Neural crest cell (in vitro differentiated cells): ENCODE measurements at regions not wholly inside any gene's neighbourhood (a gene's known extent, or its start where the extent isn't known, plus 50 kb on each side); places are given as distances from the start of the nearest gene placed in this dataset.

ENCODE experiments used
- DNase-seq: peaks from one replicate; pipeline ENCODE4 v3.0.0; 2021; ENCODE audit warnings: low read depth, mixed read lengths, low spot score
- H3K27ac Mint-ChIP-seq: one replicate; pipeline ENCODE4 v1.8.0; 2021; ENCODE audit warnings: mild to moderate bottlenecking, mixed read lengths; ENCODE audit not compliant: unreplicated experiment
- H3K27me3 Mint-ChIP-seq: 2 replicates; pipeline ENCODE4 v1.8.0; 2021; ENCODE audit warnings: low read depth, mild to moderate bottlenecking, mixed read lengths
- H3K36me3 Mint-ChIP-seq: 2 replicates; pipeline ENCODE4 v1.8.0; 2021; ENCODE audit warnings: low read depth, mild to moderate bottlenecking, mixed read lengths
- H3K4me1 Mint-ChIP-seq: 2 replicates; pipeline ENCODE4 v1.8.0; 2021; ENCODE audit warnings: mixed read lengths
- H3K4me3 Mint-ChIP-seq: one replicate; pipeline ENCODE4 v1.8.0; 2021; ENCODE audit warnings: mild to moderate bottlenecking, mixed read lengths
- H3K9me3 Mint-ChIP-seq: 2 replicates; pipeline ENCODE4 v1.8.0; 2021; ENCODE audit warnings: mixed read lengths
- CTCF ChIP-seq: fragments of 200-600 bp; sonication (generic); conservative IDR thresholded peaks from 2 replicates; pipeline ENCODE4 v1.5.0; 2021; ENCODE audit warnings: antibody characterized with exemption, mild to moderate bottlenecking

- Mint-ChIP-seq H3K36me3 (no peaks in the 10 kb centered on the region), H3K9me3 (no peaks in the 10 kb centered on the region), H3K27me3 (no peaks in the 10 kb centered on the region), H3K4me3 (no peak overlapping the region), H3K27ac (no peak overlapping the region), H3K4me1 (peaks cover 23% of the 10 kb centered on the region)
- no peak for DNase-seq
- no peak for TF ChIP-seq CTCF
These were observed 59.2 kb upstream of the KLF12 start for GRCh38 chr13:74193391-74193790.

DNA sequence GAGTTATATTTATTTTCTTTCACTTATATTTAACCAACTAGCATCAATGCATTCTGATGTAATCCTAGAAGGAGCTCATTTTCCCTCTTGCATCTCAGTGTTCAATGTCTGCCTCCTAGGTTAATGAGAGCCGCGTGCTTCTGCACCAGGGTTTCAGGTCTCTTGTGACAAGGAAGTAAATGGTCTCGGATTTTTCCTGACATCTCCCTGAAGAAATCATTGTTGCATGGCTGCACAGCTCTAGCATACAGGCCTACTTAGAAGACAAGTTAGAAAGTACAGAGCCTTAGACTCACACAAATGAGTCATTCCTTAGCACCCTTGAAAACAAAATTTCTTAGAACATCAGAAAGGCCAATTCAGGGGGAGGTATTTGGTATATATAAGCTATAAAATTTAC is 57.2 kb upstream of the KLF12 start:
- TF ChIP-seq CTCF, result no peak
- Mint-ChIP-seq H3K27ac (no peak overlapping the region), H3K27me3 (no peaks in the 10 kb centered on the region), H3K4me3 (no peak overlapping the region), H3K36me3 (no peaks in the 10 kb centered on the region), H3K4me1 (peaks cover 10% of the 10 kb centered on the region), H3K9me3 (no peaks in the 10 kb centered on the region)
- no peak for DNase-seq

DNA sequence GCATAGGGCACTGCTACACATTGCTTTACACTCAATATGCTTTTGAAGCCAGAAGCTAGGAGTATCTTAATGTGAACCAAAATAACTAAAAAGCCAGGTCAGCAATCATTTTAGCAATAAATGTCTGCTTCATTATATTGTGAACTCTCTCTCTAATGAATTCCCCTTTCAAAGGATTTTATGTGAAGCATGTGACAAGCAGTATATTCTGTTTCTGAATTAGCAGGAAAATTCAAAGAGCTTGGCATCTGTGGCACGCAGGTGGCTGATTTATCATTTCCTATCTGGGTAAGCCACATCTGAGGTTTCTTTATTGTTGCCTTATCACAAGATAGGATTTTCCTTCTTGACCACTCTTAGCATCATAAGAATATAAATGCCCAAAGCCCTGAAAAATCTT is 56.8 kb upstream of the KLF12 start:
- peaks cover 10% of the 10 kb centered on the region for H3K4me1 Mint-ChIP-seq
- H3K27me3 Mint-ChIP-seq, result no peaks in the 10 kb centered on the region
- H3K4me3 Mint-ChIP-seq, result no peak overlapping the region
- peak overlapping the region; percentile 16 for H3K27ac Mint-ChIP-seq
- H3K36me3 Mint-ChIP-seq, result no peaks in the 10 kb centered on the region
- no peak for DNase-seq
- TF ChIP-seq CTCF, result no peak
- H3K9me3 Mint-ChIP-seq, result no peaks in the 10 kb centered on the region

- Mint-ChIP-seq H3K27me3 (no peaks in the 10 kb centered on the region), H3K4me1 (peaks cover 10% of the 10 kb centered on the region), H3K27ac (no peak overlapping the region), H3K9me3 (no peaks in the 10 kb centered on the region), H3K36me3 (no peaks in the 10 kb centered on the region), H3K4me3 (no peak overlapping the region)
- DNase-seq, result no peak
- no peak for TF ChIP-seq CTCF
These were observed 53.4 kb upstream of the KLF12 start for GRCh38 chr13:74187564-74187963.

- no peak overlapping the region for H3K4me3 Mint-ChIP-seq
- H3K27me3 Mint-ChIP-seq, result no peaks in the 10 kb centered on the region
- H3K27ac Mint-ChIP-seq, result no peak overlapping the region
- TF ChIP-seq CTCF, result no peak
- H3K9me3 Mint-ChIP-seq, result no peaks in the 10 kb centered on the region
- no peaks in the 10 kb centered on the region for H3K36me3 Mint-ChIP-seq
- H3K4me1 Mint-ChIP-seq, result no peaks in the 10 kb centered on the region
- DNase-seq, result no peak
These were observed 50.1 kb upstream of the KLF12 start for GRCh38 chr13:74184283-74184682.
